Sigmoid colon (tissue), 6 donors: ENCODE measurements at regions not wholly inside any gene's neighbourhood (a gene's known extent, or its start where the extent isn't known, plus 50 kb on each side); places are given as distances from the start of the nearest gene placed in this dataset.

Experiments used
- DNase-seq: peaks from one replicate; pipeline ENCODE4 v3.0.0-alpha.2; 2019
- H3K27ac ChIP-seq, 4 donors: fragments of 200-600 bp; sonication (generic); one replicate each; pipeline ENCODE4 v1.5.1; 2016 to 2019; ENCODE audit warnings: mild to moderate bottlenecking in 1 of 4
- H3K27me3 ChIP-seq, 3 donors: fragments of 200-600 bp; sonication (generic); one replicate each; pipeline ENCODE4 v1.5.1; 2019; ENCODE audit warnings: mild to moderate bottlenecking in 1 of 3
- H3K36me3 ChIP-seq, 4 donors: fragments of 200-600 bp; sonication (generic); one replicate each; pipeline ENCODE4 v1.5.1; 2016 to 2019
- H3K4me1 ChIP-seq, 4 donors: fragments of 200-600 bp; sonication (generic); one replicate each; pipeline ENCODE4 v1.5.1; 2017 to 2019
- H3K4me3 ChIP-seq, 4 donors: fragments of 200-600 bp; sonication (generic); one replicate each; pipeline ENCODE4 v1.5.1; 2017 to 2019; ENCODE audit warnings: mild to moderate bottlenecking in 2 of 4, moderate library complexity in 1 of 4
- H3K9me3 ChIP-seq, 4 donors: fragments of 200-600 bp in 3 of 4; sonication (generic) in 3 of 4; one replicate each; pipeline versions ENCODE4 v1.5.1 to v1.6.1; 2013 to 2019
- EP300 ChIP-seq, 4 donors: sonication (generic); formaldehyde crosslinking; IDR thresholded peaks; one replicate each; pipeline ENCODE4 v1.6.1; 2017; ENCODE audit warnings: antibody characterized with exemption in 4 of 4
- POLR2A ChIP-seq, 2 donors: fragments of 450-650 bp; IDR thresholded peaks; one replicate each; pipeline ENCODE4 v1.6.1; 2016; ENCODE audit warnings: antibody characterized with exemption in 2 of 2, mild to moderate bottlenecking in 2 of 2, moderate library complexity in 2 of 2
- POLR2AphosphoS5 ChIP-seq, 4 donors: sonication (generic); formaldehyde crosslinking; IDR thresholded peaks; one replicate each; pipeline ENCODE4 v1.6.1; 2017; ENCODE audit warnings: antibody characterized with exemption in 4 of 4
- WGBS, 2 donors: extraction: QIAGEN DNeasy Blood & Tissue Kit; methylation state at CpG; one replicate each; pipeline ENCODE4 v1.1.7; 2013; 5-methylcytosine and 5-hydroxymethylcytosine counted together
- intact Hi-C: fragments of 100-400 bp; cut with DNase I; formaldehyde crosslinking; loops from one replicate; pipeline ENCODE4 v1.15.1; 2023
- TF ChIP-seq, protein P1 (sequence below), 4 experiments: fragments of 450-650 bp in 3 of 4; fragments of 200-600 bp in 1 of 4; IDR thresholded peaks; one replicate each; pipeline ENCODE4 v1.5.1; 2016 to 2019; ENCODE audit warnings: antibody characterized with exemption in 4 of 4, mild to moderate bottlenecking in 3 of 4, moderate library complexity in 2 of 4
- donor health status: healthy with polysubstance abuse.
- donor health status: healthy.

DNA sequence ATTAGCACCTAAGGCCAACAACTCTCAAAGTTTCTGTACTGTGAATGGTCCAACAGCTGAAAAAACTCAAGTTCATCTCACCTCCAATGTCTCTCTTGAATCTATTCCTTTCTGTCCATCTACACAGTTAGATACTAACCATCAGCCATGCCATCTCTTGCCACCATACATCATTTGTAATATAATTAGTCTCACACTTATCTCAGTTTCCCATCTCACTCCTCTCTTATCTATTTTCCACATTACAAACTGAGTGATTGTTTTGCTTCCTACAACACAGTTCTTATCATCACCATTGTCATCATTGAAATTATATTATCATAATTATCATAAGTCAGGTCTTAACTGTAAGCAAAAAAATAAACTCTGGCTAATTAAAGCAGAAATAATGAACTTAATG lies 393.9 kb downstream of the PRELID2 start:
- no peaks in the 10 kb centered on the region for H3K4me1 ChIP-seq
- H3K9me3 ChIP-seq = peaks cover 0 to 3% (median 0%) of the 10 kb centered on the region in 4 donors
- no peak for DNase-seq
- intact Hi-C loops = no loop called here
- TF ChIP-seq POLR2AphosphoS5 (IDR thresholded peaks at IDR 0.05) = no peak
- TF ChIP-seq, protein P1, sequence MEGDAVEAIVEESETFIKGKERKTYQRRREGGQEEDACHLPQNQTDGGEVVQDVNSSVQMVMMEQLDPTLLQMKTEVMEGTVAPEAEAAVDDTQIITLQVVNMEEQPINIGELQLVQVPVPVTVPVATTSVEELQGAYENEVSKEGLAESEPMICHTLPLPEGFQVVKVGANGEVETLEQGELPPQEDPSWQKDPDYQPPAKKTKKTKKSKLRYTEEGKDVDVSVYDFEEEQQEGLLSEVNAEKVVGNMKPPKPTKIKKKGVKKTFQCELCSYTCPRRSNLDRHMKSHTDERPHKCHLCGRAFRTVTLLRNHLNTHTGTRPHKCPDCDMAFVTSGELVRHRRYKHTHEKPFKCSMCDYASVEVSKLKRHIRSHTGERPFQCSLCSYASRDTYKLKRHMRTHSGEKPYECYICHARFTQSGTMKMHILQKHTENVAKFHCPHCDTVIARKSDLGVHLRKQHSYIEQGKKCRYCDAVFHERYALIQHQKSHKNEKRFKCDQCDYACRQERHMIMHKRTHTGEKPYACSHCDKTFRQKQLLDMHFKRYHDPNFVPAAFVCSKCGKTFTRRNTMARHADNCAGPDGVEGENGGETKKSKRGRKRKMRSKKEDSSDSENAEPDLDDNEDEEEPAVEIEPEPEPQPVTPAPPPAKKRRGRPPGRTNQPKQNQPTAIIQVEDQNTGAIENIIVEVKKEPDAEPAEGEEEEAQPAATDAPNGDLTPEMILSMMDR (IDR thresholded peaks at IDR 0.05) = no peak
- TF ChIP-seq POLR2A (IDR thresholded peaks at IDR 0.05) = no peak
- no peak for TF ChIP-seq EP300 (IDR thresholded peaks at IDR 0.05)
- no peak overlapping the region for H3K27ac ChIP-seq
- no peaks in the 10 kb centered on the region for H3K36me3 ChIP-seq
- no peak overlapping the region for H3K4me3 ChIP-seq
- H3K27me3 ChIP-seq = no peaks in the 10 kb centered on the region

DNA sequence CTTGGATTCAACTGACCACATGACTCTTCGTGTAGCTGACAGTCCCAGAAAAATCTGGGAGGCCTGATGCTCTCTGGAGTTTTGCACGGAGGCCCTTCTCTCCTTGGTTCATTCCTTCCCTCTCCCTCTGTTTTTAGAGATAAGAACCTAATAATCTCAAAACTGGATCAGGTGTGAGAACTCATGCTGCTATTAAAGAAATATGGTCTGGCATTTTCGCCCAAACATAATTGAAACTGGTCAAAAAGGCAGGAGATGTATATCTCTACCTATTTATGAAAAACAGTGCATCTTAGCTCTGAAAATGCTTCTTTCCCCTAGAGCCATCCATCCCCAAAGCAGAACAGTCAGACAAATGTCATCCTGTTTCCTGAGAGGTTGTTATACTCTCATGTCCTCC lies 397.5 kb downstream of the PRELID2 start:
- Histone ChIP-seq H3K27me3 (no peaks in the 10 kb centered on the region), H3K27ac (no peak overlapping the region), H3K4me1 (no peaks in the 10 kb centered on the region), H3K9me3 (peaks cover 0 to 3% (median 1%) of the 10 kb centered on the region in 4 donors), H3K36me3 (no peaks in the 10 kb centered on the region), H3K4me3 (no peak overlapping the region)
- intact Hi-C loops = no loop called here
- TF ChIP-seq POLR2AphosphoS5 (IDR thresholded peaks at IDR 0.05) (no peak), POLR2A (IDR thresholded peaks at IDR 0.05) (no peak), EP300 (IDR thresholded peaks at IDR 0.05) (no peak)
- TF ChIP-seq, protein P1 (IDR thresholded peaks at IDR 0.05) = no peak
- 77 to 91% methylated on average over 3 of the region's 3 CpGs for WGBS, 2 donors
- DNase-seq = no peak

DNA sequence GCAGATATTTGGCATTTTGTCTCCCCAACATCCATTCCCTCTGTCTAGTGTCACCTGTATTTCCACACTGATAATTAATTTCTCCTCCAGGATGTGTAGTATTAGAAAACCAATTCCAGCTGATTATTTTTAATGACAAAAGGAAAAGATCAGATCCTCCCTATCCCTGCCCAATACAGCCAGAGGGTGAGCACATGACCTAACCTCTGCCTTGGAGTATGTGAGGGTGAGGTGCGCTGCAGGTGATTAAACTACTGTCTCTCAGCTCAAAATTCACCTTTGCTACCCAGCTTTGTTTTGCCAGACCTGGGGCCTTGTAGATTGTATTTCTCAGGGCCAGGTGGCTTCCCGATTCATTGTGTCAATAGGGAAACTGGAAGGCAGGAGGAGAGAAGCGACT lies 402.1 kb downstream of the PRELID2 start:
- no peak for DNase-seq
- Histone ChIP-seq H3K36me3 (no peaks in the 10 kb centered on the region), H3K4me1 (no peaks in the 10 kb centered on the region), H3K4me3 (no peak overlapping the region), H3K9me3 (peaks cover 0 to 3% (median 1%) of the 10 kb centered on the region in 4 donors), H3K27me3 (no peaks in the 10 kb centered on the region), H3K27ac (no peak overlapping the region)
- TF ChIP-seq, protein P1 (IDR thresholded peaks at IDR 0.05) = no peak
- TF ChIP-seq EP300 (IDR thresholded peaks at IDR 0.05) (no peak), POLR2A (IDR thresholded peaks at IDR 0.05) (no peak), POLR2AphosphoS5 (IDR thresholded peaks at IDR 0.05) (no peak)
- WGBS, 2 donors = 94 to 96% methylated on average over 3 of the region's 3 CpGs
- intact Hi-C loops = no loop called here

- Histone ChIP-seq H3K9me3 (peaks cover 0 to 4% (median 0%) of the 10 kb centered on the region in 4 donors), H3K27me3 (no peaks in the 10 kb centered on the region), H3K36me3 (no peaks in the 10 kb centered on the region), H3K27ac (no peak overlapping the region), H3K4me3 (no peak overlapping the region), H3K4me1 (no peaks in the 10 kb centered on the region)
- TF ChIP-seq EP300 (IDR thresholded peaks at IDR 0.05) (no peak), POLR2A (IDR thresholded peaks at IDR 0.05) (no peak), POLR2AphosphoS5 (IDR thresholded peaks at IDR 0.05) (no peak)
- TF ChIP-seq, protein P1 (IDR thresholded peaks at IDR 0.05) = no peak
- no peak for DNase-seq
- intact Hi-C loops = no loop called here
- 68 to 79% methylated on average over 3 of the region's 3 CpGs for WGBS, 2 donors
Measured at GRCh38 chr5:145429170-145429569, 406.0 kb downstream of the PRELID2 start.

DNA sequence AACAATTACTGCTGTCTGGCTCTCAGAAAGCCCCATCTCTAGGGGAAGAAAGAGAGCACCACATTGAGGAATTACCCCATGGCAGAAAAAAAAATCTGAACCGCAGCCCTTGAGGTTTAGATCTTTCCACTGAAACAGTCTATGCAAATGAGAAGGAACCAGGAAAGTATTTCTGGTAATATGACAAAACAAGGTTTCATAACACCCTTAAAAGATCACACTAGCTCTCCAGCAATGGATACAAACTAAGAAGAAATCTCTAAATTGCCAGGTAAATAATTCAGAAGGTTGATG lies 427.1 kb downstream of the PRELID2 start:
- H3K27ac ChIP-seq = no peak overlapping the region
- WGBS, 2 donors = 91 to 95% methylated on average over 1 of the region's 1 CpG
- peaks cover 3 to 11% (median 9%) of the 10 kb centered on the region in 4 donors for H3K9me3 ChIP-seq
- H3K4me1 ChIP-seq = no peaks in the 10 kb centered on the region
- no peak for TF ChIP-seq POLR2AphosphoS5 (IDR thresholded peaks at IDR 0.05)
- no peak for TF ChIP-seq POLR2A (IDR thresholded peaks at IDR 0.05)
- TF ChIP-seq, protein P1 (IDR thresholded peaks at IDR 0.05) = no peak
- no peak for TF ChIP-seq EP300 (IDR thresholded peaks at IDR 0.05)
- no peaks in the 10 kb centered on the region for H3K27me3 ChIP-seq
- no peak for DNase-seq
- intact Hi-C loops = no loop called here
- no peak overlapping the region for H3K4me3 ChIP-seq
- no peaks in the 10 kb centered on the region for H3K36me3 ChIP-seq
